ENCODE measurements at regions not wholly inside any gene's neighbourhood (a gene's known extent, or its start where the extent isn't known, plus 50 kb on each side); places are given as distances from the start of the nearest gene placed in this dataset.

DNA sequence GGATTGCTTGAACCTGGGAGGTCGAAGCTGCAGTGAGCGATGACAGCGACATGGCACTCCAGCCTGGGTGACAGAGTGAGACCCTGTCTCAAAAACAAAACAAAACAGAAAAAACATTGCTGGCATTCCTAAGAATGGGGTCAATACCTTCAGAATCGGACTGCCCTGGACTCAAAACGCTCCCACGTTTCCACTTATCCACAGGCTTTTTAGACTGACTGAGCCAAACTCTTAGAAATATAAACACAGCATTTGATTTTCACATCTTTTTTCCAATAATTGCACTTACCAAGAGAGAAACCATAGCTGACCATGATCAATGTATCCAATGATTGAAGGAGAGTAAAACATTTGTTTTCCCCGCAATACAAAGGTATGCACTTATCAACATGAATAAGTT lies 59.5 kb upstream of the CUX1 start:
- TF ChIP-seq, protein P1, sequence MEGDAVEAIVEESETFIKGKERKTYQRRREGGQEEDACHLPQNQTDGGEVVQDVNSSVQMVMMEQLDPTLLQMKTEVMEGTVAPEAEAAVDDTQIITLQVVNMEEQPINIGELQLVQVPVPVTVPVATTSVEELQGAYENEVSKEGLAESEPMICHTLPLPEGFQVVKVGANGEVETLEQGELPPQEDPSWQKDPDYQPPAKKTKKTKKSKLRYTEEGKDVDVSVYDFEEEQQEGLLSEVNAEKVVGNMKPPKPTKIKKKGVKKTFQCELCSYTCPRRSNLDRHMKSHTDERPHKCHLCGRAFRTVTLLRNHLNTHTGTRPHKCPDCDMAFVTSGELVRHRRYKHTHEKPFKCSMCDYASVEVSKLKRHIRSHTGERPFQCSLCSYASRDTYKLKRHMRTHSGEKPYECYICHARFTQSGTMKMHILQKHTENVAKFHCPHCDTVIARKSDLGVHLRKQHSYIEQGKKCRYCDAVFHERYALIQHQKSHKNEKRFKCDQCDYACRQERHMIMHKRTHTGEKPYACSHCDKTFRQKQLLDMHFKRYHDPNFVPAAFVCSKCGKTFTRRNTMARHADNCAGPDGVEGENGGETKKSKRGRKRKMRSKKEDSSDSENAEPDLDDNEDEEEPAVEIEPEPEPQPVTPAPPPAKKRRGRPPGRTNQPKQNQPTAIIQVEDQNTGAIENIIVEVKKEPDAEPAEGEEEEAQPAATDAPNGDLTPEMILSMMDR (conservative IDR thresholded peaks at IDR 0.05), result no peak
- no peak for TF ChIP-seq ZFX (IDR thresholded peaks at IDR 0.05)
